22Rv1 (cell line): ENCODE measurements at regions not wholly inside any gene's neighbourhood (a gene's known extent, or its start where the extent isn't known, plus 50 kb on each side); places are given as distances from the start of the nearest gene placed in this dataset.

Source experiments
- H3K27ac ChIP-seq: fragments of 450-650 bp; 2 replicates; pipeline ENCODE4 v1.5.1; 2017
- CTCF ChIP-seq: fragments of 450-650 bp; IDR thresholded peaks from 2 replicates; pipeline ENCODE4 v1.5.1; 2017; ENCODE audit warnings: mild to moderate bottlenecking
- ZFX ChIP-seq: fragments of 450-650 bp; IDR thresholded peaks from 2 replicates; pipeline ENCODE4 v1.6.1; 2017; ENCODE audit warnings: antibody characterized with exemption, borderline replicate concordance

GRCh38 chr2:196372276-196372809, 201.0 kb upstream of the STK17B start:
- TF ChIP-seq CTCF (no peak), ZFX (no peak)

GRCh38 chr2:196372811-196373664, 201.7 kb upstream of the STK17B start:
- no peak overlapping the region for H3K27ac ChIP-seq
- TF ChIP-seq CTCF: no peak
- TF ChIP-seq ZFX: no peak

More at GRCh38 chr2:196372276-196372809, 201.0 kb upstream of the STK17B start:
- H3K27ac ChIP-seq: no peak overlapping the region

GRCh38 chr2:196376984-196377877, 205.9 kb upstream of the STK17B start:
- no peak overlapping the region for H3K27ac ChIP-seq
- TF ChIP-seq ZFX (no peak), CTCF (no peak)

- no peak overlapping the region for H3K27ac ChIP-seq
- TF ChIP-seq CTCF: no peak
- no peak for TF ChIP-seq ZFX
These were observed 208.2 kb upstream of the STK17B start for GRCh38 chr2:196379600-196379999.

- no peak overlapping the region for H3K27ac ChIP-seq
- TF ChIP-seq ZFX: no peak
- no peak for TF ChIP-seq CTCF
These were observed 208.7 kb upstream of the STK17B start for GRCh38 chr2:196380098-196380497.

GRCh38 chr2:196380575-196380974, 209.2 kb upstream of the STK17B start:
- no peak for TF ChIP-seq CTCF
- TF ChIP-seq ZFX: no peak

More at GRCh38 chr2:196380575-196380974, 209.2 kb upstream of the STK17B start:
- H3K27ac ChIP-seq: no peak overlapping the region
